ENCODE measurements at regions not wholly inside any gene's neighbourhood (a gene's known extent, or its start where the extent isn't known, plus 50 kb on each side); places are given as distances from the start of the nearest gene placed in this dataset.

DNA sequence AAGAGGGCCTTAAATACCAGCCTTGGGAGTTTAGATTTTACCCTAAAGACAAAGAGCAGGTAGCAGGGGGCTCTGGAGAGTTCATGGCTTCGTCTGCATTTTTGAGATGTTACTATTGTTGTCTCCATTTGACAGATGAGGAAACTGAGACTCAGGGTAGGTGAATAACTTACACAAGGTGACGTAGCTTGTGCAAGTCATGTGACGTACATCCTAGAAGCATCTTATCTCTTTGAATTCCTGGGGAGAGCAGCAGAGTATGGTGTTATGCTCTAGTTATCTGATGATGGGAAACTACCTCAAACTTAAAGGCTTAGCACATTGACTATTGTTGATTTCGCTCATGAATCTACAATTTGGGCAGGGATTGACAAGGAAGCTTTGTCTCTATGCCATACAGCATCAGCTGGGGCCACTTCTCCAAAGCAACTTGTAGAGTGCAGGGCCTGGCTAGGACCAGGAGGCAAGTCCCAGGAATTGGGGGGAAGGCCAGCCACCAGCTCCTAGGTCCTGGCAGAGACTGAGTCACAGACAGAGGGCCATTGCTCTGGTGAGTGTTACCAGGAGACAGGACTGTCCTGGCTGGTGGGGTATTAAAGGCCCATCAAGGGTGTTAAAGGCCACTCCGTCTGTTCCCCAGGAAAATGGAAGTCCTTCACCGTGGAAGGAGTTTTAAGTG, 52.1 kb upstream of the TSKU start (continued):
- TF ChIP-seq HNRNPLL (IDR thresholded peaks at IDR 0.05; ENCODE audit: low read depth, low read length, poor library complexity, severe bottlenecking), result no peak
- no peak for TF ChIP-seq PML (IDR thresholded peaks at IDR 0.05; ENCODE audit: low read length)
- TF ChIP-seq, protein P1, sequence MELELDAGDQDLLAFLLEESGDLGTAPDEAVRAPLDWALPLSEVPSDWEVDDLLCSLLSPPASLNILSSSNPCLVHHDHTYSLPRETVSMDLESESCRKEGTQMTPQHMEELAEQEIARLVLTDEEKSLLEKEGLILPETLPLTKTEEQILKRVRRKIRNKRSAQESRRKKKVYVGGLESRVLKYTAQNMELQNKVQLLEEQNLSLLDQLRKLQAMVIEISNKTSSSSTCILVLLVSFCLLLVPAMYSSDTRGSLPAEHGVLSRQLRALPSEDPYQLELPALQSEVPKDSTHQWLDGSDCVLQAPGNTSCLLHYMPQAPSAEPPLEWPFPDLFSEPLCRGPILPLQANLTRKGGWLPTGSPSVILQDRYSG (tag; conservative IDR thresholded peaks at IDR 0.05; ENCODE audit: low read depth), result no peak
- TF ChIP-seq TCFL5 (CRISPR knock-in tag; conservative IDR thresholded peaks at IDR 0.05), result no peak
- TF ChIP-seq, protein P2, sequence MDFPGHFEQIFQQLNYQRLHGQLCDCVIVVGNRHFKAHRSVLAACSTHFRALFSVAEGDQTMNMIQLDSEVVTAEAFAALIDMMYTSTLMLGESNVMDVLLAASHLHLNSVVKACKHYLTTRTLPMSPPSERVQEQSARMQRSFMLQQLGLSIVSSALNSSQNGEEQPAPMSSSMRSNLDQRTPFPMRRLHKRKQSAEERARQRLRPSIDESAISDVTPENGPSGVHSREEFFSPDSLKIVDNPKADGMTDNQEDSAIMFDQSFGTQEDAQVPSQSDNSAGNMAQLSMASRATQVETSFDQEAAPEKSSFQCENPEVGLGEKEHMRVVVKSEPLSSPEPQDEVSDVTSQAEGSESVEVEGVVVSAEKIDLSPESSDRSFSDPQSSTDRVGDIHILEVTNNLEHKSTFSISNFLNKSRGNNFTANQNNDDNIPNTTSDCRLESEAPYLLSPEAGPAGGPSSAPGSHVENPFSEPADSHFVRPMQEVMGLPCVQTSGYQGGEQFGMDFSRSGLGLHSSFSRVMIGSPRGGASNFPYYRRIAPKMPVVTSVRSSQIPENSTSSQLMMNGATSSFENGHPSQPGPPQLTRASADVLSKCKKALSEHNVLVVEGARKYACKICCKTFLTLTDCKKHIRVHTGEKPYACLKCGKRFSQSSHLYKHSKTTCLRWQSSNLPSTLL (IDR thresholded peaks at IDR 0.05), result no peak
- no peak for TF ChIP-seq ILK (tag; IDR thresholded peaks at IDR 0.05; ENCODE audit: borderline replicate concordance, low read depth)
- TF ChIP-seq KHSRP (IDR thresholded peaks at IDR 0.05), result no peak
- TF ChIP-seq, protein P3, sequence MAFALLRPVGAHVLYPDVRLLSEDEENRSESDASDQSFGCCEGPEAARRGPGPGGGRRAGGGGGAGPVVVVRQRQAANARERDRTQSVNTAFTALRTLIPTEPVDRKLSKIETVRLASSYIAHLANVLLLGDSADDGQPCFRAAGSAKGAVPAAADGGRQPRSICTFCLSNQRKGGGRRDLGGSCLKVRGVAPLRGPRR (CRISPR knock-in tag; IDR thresholded peaks at IDR 0.05), result no peak
- TF ChIP-seq POLR2A (conservative IDR thresholded peaks at IDR 0.05), result no peak
- no peak for TF ChIP-seq L3MBTL2 (IDR thresholded peaks at IDR 0.05)
- no peak for TF ChIP-seq ZNF12 (CRISPR knock-in tag; IDR thresholded peaks at IDR 0.05)
- no peak for TF ChIP-seq HMG20A (CRISPR knock-in tag; conservative IDR thresholded peaks at IDR 0.05)
- TF ChIP-seq BCL6 (CRISPR knock-in tag; IDR thresholded peaks at IDR 0.05), result no peak
- TF ChIP-seq RBM17 (IDR thresholded peaks at IDR 0.05; ENCODE audit: borderline replicate concordance, low read depth, low read length), result no peak
- TF ChIP-seq, protein P4, sequence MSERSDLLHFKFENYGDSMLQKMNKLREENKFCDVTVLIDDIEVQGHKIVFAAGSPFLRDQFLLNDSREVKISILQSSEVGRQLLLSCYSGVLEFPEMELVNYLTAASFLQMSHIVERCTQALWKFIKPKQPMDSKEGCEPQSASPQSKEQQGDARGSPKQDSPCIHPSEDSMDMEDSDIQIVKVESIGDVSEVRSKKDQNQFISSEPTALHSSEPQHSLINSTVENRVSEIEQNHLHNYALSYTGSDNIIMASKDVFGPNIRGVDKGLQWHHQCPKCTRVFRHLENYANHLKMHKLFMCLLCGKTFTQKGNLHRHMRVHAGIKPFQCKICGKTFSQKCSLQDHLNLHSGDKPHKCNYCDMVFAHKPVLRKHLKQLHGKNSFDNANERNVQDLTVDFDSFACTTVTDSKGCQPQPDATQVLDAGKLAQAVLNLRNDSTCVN (CRISPR knock-in tag; IDR thresholded peaks at IDR 0.05), result no peak
- 0 out of 2 replicates have a peak, but pooled peaks have one; percentile 10 for TF ChIP-seq TEAD4 (IDR thresholded peaks at IDR 0.05; ENCODE audit: low read length)
- no peak for TF ChIP-seq TEAD4 (CRISPR knock-in tag; IDR thresholded peaks at IDR 0.05; ENCODE audit: borderline replicate concordance)
- TF ChIP-seq POU5F1 (IDR thresholded peaks at IDR 0.05; ENCODE audit: borderline replicate concordance, low read depth, low read length, partially characterized antibody), result no peak
- no peak for TF ChIP-seq MCM2 (IDR thresholded peaks at IDR 0.05; ENCODE audit: low read depth)
- TF ChIP-seq HDGF (IDR thresholded peaks at IDR 0.05), result no peak
- no peak for TF ChIP-seq SRSF9 (IDR thresholded peaks at IDR 0.05; ENCODE audit: borderline replicate concordance, low read depth, low read length)
- TF ChIP-seq CTBP1 (IDR thresholded peaks at IDR 0.05; ENCODE audit: borderline replicate concordance), result peak; percentile 61
- TF ChIP-seq TBL1XR1 (IDR thresholded peaks at IDR 0.05; ENCODE audit: low read length in 2 of 2), result no peak
- no peak for TF ChIP-seq HDAC8 (tag; IDR thresholded peaks at IDR 0.05)
- no peak for TF ChIP-seq SIN3B (IDR thresholded peaks at IDR 0.05; ENCODE audit: low read depth)
- no peak for TF ChIP-seq MYNN (IDR thresholded peaks at IDR 0.05)
- no peak for TF ChIP-seq MYNN (CRISPR knock-in tag; IDR thresholded peaks at IDR 0.05)
- TF ChIP-seq TGIF2 (CRISPR knock-in tag; IDR thresholded peaks at IDR 0.05), result no peak
- no peak for TF ChIP-seq NEUROD1 (IDR thresholded peaks at IDR 0.05; ENCODE audit: borderline replicate concordance, low read depth, low read length, partially characterized antibody)
